ENCODE measurements at regions not wholly inside any gene's neighbourhood (a gene's known extent, or its start where the extent isn't known, plus 50 kb on each side); places are given as distances from the start of the nearest gene placed in this dataset.

- Histone ChIP-seq H3K4me2 (ENCODE audit: low read depth, low read length) (no peak overlapping the region), H4K20me1 (ENCODE audit: insufficient read depth, low read length) (no peaks in the 10 kb centered on the region), H3K4me1 (ENCODE audit: insufficient read depth, low read length) (peaks cover 13% of the 10 kb centered on the region; the same call in 1 of the 2 replicates), H3K36me3 (replicated peaks in 1 of 2; ENCODE audit: control insufficient read depth in 1 of 2, insufficient read depth in 2 of 2, low read length in 2 of 2) (no peaks in the 10 kb centered on the region), H3K4me3 (replicated peaks in 1 of 3; ENCODE audit: insufficient read depth in 1 of 3, low read depth in 2 of 3, low read length in 3 of 3) (no peak overlapping the region), H3K27ac (ENCODE audit: extremely low read length, insufficient read depth, low read length) (no peak overlapping the region), H3K27me3 (ENCODE audit: control insufficient read depth in 1 of 2, insufficient read depth in 2 of 2, low read length in 2 of 2) (no peaks in the 10 kb centered on the region), H3K79me2 (ENCODE audit: insufficient read depth, low read length) (no peaks in the 10 kb centered on the region), H3K9me3 (ENCODE audit: low read length) (no peaks in the 10 kb centered on the region), H2AFZ (ENCODE audit: low read length) (no peak overlapping the region), H3K9ac (ENCODE audit: insufficient read depth, low read depth, low read length) (no peak overlapping the region)
- intact Hi-C loops (cut with micrococcal nuclease; ENCODE audit: unreplicated experiment) (no loop called here), in situ Hi-C loops (cut with HindIII; ENCODE audit: extremely low pct_ligation_motif_present, low pct_unique_long_range_greater_than_20kb) (no loop called here)
- POLR2A ChIA-PET: no interaction called here
- DNase-seq (ENCODE audit: low spot score) (no peak), ATAC-seq (no peak), FAIRE-seq (no peak)
- CTCF ChIA-PET (ENCODE audit: low intra/inter-chr PET ratio, low total read pairs): no interaction called here
- no TSS peak for BruUV-seq (replicated peaks)
- TF ChIP-seq ZNF280B (CRISPR knock-in tag; IDR thresholded peaks at IDR 0.05; ENCODE audit: borderline replicate concordance): no peak
- no peak for TF ChIP-seq RARG (CRISPR knock-in tag; IDR thresholded peaks at IDR 0.05; ENCODE audit: low read depth)
- no peak for TF ChIP-seq PHF20 (CRISPR knock-in tag; IDR thresholded peaks at IDR 0.05)
- TF ChIP-seq ZC3H13 (CRISPR knock-in tag; IDR thresholded peaks at IDR 0.05): no peak
- no peak for TF ChIP-seq ZNF34 (CRISPR knock-in tag; IDR thresholded peaks at IDR 0.05; ENCODE audit: borderline replicate concordance)
- no peak for TF ChIP-seq ZNF577 (CRISPR knock-in tag; IDR thresholded peaks at IDR 0.05; ENCODE audit: borderline replicate concordance, low read depth)
- no peak for TF ChIP-seq ZC3H4 (CRISPR knock-in tag; IDR thresholded peaks at IDR 0.05; ENCODE audit: borderline replicate concordance)
- TF ChIP-seq ZNF441 (CRISPR knock-in tag; IDR thresholded peaks at IDR 0.05; ENCODE audit: borderline replicate concordance): no peak
- no peak for TF ChIP-seq MEF2D (CRISPR knock-in tag; IDR thresholded peaks at IDR 0.05)
- no peak for TF ChIP-seq SNRNP70 (IDR thresholded peaks at IDR 0.05; ENCODE audit: low read depth, low read length)
- no peak for TF ChIP-seq GMEB2 (CRISPR knock-in tag; IDR thresholded peaks at IDR 0.05; ENCODE audit: low read depth)
- no peak for TF ChIP-seq ZNF224 (CRISPR knock-in tag; IDR thresholded peaks at IDR 0.05)
- TF ChIP-seq TBL1XR1 (IDR thresholded peaks at IDR 0.05; ENCODE audit: borderline replicate concordance, low read length, partially characterized antibody): no peak
- no peak for TF ChIP-seq KAT2B (IDR thresholded peaks at IDR 0.05; ENCODE audit: borderline replicate concordance, low read depth, low read length)
- TF ChIP-seq ZNF777 (CRISPR knock-in tag; IDR thresholded peaks at IDR 0.05): no peak
- TF ChIP-seq ZNF275 (CRISPR knock-in tag; IDR thresholded peaks at IDR 0.05; ENCODE audit: borderline replicate concordance): no peak
- TF ChIP-seq MXD1 (CRISPR knock-in tag; IDR thresholded peaks at IDR 0.05): no peak
Measured at GRCh38 chr13:63944911-63945310, 2529.3 kb upstream of the PCDH20 start.
